NCI-H748 (cell line): ENCODE measurements at regions not wholly inside any gene's neighbourhood (a gene's known extent, or its start where the extent isn't known, plus 50 kb on each side); places are given as distances from the start of the nearest gene placed in this dataset.
"Not testable (repeated sequence)": the region's sequence is repeated elsewhere in the genome, so short reads cannot be mapped to it uniquely, and the experiment has no call there.

ENCODE experiments used
- DNase-seq: peaks from one replicate; lab custom pipeline; 2025; ENCODE audit not compliant: unreplicated experiment; lab: John Stamatoyannopoulos, UW

DNA sequence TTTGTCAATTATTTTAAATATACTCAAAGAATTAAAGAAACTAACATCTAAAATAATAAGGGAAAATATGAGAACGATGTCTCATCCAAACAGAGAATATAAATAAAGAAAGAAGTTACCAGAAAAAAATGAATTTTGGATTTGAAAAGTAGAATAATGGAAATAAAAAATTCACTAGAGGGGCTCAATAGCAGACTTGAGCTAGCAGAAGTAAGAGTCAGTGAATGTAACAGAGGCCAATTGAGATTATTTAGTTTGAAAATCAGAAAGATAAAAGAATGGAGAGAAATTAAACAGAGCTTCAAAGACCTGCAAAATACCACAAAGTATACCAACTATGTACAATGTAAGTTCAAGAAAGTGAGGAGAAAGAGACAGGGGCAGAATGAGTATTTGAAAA is 333.6 kb downstream of the GPD2 start:
- no peak for DNase-seq

DNA sequence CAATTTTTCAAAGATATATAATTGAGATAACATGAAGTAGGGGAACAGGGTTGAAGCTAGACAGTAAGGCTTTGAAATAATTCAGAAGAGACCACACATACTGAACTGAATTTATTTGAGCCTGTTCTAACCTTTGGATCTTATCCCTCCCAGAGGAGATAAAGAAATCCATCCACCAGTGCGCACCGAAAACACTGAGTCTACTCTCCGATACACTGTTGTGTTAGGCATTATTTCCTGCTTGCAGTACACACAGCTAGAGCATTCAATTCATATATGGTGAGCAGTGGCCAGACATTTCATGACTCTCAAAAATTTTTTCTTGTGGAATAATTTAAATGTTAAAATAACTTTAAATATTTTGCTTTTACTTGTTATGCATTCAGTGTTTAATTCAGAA is 342.7 kb downstream of the GPD2 start:
- DNase-seq: no peak

DNA sequence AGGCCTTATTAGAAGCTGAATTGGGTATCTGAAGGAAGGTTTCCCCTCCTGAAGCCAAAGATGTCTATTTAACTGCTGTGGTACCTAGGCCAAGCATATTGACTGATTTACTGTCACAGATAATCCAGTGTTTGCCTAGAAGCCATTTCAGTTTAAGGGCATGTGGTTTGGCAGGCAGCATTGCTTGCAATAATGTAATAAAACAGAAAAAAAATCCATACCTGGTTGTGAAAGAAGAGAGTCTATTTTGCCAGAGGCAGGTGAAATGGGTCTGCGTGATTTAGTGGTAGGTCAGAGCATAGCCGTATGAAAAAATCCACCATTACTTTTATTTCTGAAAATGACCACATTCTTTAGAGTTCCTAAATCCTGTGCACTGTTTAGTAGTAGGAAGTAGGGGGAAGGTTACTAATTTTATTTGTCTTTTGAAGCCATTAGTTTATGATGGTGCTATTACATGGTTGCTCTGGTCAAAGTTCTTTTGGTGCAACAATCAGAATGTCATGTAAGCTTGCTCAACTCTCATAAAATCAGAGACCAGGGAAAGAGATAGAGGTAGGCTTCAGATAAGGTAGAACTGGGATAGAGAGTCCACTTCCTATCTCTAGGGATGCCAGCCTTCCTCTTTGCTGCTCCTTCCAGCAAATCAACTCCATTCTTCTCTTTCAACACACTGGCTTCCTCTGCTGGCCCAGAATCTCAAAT is 343.4 kb downstream of the GPD2 start:
- DNase-seq: no peak

DNA sequence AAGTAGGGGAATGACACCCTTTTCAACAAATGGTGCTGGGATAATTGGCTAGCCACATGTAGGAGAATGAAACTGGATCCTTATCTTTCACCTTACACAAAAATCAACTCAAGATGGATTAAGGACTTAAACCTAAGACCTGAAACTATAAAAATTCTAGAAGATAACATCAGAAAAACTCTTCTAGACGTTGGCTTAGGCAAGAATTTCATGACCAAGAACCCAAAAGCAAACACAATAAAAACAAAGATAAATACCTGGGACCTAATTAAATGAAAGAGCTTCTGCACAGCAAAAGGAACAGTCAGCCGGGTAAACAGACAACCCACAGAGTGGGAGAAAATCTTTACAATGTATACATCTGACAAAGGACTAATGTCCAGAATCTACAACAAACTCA is 345.5 kb downstream of the GPD2 start:
- DNase-seq: not testable (repeated sequence)

DNA sequence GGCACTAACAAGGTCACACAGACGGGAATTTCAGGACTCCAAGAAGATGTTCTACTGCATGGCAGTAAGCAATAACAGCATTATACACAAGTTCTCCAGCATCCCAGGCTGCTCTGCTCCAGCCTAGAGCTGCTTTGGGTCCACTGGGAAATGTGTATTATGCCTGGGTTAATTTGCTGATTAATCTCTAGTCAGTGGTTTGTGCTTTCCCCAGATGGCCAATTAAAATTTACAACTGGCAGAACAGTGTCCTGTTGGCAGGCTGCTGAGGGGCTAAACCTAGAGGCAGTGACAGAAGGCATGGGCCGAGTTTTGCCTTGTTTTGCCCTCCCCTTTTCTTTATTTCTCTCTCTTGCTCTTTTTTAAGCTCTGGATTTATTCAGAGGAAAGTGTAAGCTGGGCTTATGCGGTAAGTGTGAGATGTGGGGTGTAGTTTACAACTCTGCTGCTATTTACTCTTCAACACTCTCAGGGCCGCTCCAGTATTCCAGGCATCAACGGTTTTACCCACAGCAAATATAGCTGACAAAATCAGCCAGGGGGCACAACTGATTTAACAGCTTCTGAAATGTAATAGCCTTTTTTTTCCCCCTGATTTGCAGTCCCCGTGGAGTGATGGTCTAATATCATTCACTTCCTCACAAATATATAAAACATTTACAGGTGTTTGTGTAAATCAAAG is 348.0 kb downstream of the GPD2 start:
- DNase-seq: peak; percentile 7

DNA sequence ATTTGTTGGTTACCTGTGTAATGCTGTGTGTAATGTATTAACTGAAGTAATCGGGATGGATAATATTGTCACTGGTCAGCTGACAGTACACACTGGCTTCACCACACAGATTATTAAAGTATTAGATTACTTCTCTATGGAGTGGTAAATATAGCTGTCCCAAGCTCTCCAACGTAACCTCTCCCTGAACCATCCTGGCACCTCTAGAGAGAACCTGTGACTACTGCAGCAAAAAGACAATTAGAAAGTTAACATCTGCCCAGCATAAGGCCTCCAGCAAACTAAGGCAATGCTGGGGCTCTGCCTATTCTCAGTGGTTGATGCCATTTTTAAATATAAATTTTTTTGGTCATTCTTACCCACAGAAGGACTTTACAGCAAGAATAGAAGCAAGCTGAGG is 351.3 kb downstream of the GPD2 start:
- no peak for DNase-seq

DNA sequence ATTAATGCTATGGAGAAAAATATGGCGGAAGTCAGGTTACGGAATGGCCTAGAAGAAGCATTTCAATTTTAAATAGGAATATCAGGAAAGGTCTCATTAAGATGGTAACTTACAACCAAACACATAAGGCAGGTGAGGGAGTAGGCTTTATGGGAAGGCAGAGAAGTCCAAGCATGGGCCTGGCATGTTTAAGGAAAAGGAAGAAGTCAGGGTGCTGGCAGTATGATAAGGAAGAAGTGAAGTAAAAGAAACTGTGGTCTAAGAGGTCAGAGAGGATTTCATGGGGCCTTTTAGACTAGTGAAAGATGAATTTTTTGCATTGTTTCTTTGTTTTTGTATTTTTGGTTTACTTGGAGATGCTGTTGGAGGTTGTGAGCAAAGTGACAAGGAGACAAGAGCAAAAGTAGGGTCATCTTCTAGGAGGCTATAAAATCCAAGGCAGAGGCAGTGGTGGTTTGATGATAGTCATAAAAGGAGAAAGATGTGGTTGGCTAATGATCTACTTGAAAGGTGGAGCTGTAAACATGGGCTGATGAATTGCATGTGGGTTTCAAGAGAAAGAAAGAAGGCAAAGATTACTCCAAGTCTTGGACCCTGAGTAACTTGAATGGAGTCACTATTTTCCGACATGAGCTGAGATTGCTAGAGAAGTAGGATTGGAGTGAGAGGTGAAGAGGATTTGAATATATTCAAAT is 354.3 kb downstream of the GPD2 start:
- no peak for DNase-seq

DNA sequence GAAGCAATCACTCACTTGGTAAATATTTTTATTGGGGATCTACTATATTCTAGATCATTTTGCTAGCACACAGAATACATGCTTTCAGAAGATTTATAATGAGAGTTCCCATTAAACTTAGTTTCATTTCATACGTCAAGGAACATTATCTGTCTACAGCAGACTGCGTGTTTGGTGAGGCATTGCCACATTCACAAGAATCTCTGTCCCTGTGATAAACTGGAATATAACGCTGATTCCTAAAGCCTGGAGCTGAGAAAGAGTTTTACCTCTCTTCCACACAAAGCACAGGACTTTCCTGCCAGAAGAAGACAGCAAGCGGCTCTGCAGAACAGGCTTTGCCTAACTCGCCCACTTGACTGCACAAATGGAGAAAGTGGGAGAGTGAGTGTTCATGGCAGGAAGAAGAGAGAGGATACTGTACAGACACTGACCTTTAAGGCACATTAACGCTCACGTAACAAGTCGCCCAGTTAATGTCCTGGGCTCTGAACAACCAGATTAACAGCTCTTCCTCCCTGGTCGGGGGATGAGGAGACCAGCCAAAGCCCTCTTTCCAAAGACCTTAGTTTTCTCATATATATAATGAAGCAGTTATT is 356.2 kb downstream of the GPD2 start:
- no peak for DNase-seq

DNA sequence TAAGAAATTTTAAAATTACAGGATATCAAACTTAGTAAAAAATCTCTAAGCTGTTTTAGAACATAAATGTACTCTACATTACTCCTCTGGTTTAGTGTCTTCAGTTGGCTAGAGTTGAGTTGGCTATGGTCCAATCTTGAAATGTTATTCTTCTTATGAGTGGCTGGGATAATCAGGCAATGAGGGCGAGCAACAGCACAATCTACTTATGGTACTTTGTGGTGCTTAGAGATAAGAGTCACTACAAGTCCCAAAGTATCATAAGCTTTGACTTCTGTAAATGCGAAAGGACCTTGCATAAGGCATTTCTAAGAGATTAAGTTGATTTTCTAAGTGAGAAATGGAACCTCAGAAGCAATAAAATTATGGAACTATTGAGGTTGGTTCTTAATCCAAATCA is 361.7 kb downstream of the GPD2 start:
- no peak for DNase-seq

DNA sequence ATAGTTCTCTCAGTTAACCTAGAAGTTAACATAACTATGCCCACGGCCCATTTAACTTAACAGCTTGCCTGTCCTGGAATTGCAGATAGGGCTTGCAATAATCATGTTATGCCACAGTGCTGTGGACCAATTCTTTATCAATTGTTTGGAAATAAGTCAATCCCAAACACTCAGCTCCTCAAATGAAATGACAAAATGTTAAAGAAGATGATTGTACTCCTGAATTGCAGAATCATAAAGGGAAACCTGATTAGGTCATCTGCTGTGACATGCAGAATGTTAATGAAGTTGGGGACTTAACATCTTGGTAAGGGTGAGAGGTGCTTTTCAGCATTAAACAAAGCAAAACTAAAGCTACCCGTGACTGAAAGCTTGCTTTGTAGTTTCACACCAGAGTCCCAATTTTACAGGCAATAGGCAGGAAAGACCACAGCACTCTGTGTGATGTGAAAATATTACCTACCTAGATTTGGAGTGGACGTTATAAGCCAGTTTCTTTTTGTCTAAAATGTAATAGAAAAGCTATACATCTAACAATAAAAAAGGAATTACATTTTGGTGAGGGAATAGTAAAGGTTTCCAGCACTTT is 364.0 kb downstream of the GPD2 start:
- DNase-seq: peak; percentile 47

DNA sequence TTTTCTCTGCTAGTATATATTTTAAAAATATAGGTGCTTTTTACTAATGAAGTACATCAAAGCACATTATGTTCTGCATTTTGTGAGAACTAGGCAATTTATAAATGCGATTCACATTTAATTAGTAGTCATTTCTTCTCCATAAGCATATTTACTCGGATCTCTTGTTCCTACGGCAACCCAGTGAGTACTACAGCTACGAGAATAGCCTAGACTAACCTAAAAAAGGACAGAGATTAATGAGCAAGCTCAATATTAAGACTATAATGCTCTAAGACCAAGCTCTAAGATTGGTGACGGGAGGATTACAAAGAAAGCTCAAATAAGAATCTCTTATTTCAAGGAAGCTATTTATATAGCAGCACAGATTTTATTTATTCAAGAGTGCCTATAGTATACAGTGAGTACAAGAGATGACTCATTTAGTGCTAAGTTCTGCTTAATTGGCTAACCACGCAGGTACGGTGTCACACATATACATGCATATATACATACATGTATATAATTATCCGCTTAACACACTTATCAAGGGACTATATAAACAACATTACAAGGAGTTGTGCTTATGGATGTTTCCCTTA is 364.7 kb downstream of the GPD2 start:
- DNase-seq: peak; percentile 72

DNA sequence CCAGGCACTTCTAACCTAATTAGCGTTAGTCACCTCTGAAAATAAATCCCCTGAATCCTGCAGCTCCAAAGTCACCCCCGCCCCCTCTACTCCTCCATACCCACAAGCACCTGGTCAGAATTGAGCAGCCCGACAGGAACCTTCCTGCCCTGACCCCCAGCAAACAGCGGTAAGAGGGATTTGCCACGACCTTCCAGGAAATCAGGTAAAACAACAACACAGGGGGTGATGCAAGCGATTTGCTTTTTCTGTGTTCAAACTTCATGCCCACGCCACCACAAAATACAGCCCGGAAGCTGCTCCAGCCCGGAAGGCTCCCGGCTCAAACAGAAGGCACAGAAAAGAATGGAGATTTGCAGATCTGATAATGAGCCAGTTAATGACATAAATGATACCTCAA is 367.1 kb downstream of the GPD2 start:
- peak; percentile 83 for DNase-seq

DNA sequence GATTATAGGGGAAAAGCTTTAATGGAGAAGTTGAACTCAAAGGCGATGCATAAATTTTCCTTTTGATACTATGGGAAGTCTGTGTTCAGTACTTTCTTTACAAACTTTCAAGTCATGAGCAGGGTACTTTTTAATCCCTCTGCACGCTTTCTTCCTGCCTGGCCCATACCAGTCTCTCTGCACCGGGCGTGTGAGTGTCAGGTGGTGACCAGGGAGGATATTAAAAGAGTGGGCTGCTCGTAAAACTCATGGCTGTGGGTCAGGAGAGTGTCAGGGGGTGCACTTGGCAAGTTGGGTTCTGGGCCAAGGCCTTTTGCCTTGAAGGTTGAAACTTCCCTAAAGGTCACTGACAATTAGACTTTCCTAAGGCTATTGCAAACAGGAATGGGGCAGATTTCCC is 367.8 kb downstream of the GPD2 start:
- DNase-seq: peak; percentile 33

DNA sequence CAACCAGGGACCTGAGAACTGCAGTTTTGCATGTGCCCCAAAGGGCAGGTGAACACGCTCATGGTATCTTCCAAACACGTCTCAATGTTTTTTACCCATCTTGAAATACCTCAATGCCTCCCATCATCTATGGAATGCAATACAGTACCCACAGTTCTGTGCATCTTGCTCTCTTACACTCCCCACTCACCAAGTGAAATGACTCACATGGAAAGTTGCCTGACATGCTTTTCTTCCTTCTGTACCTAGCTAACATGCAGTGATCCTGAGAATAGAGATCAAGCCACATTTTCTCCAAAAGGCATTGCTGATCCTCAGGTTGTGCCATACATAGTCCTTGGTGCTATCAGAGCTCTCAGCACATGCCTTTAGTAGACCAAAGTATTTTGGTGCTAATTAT is 373.9 kb downstream of the GPD2 start:
- DNase-seq: no peak

DNA sequence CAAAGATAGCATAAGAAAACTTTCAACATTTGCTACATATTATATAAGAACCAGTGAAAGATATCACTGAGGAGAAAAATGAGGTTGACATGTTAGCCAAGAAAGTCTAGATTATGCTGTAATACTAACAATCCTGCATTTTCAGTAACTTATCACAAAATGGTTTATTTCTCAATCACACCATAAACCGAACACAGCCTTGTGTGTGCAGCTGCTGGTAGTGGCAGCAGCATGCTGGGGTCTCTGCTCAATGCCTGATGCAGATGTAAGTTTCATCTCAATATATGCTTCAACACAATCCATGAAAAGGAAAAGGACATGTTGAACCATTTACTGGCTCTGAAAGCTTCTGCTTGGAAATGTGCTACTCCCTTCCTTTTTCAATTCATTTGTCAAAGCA is 376.3 kb downstream of the GPD2 start:
- DNase-seq: no peak

DNA sequence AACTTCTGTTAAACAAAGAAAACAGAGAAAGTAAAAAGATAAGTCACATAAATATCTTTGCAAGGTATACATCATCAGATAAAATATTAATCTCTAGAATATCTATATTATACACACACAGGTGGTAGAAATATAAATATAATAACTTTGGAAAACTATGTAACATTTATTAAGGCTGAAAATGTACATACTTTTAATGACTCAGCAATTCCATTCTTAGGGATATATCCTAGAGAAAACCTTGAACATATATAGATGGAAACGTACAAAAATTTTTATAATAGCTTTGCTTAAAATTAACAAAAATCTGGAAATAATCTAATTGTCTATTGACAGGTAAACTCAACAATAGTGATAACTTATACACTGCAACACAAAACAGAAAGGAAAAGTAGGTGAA is 381.3 kb downstream of the GPD2 start:
- DNase-seq: no peak

DNA sequence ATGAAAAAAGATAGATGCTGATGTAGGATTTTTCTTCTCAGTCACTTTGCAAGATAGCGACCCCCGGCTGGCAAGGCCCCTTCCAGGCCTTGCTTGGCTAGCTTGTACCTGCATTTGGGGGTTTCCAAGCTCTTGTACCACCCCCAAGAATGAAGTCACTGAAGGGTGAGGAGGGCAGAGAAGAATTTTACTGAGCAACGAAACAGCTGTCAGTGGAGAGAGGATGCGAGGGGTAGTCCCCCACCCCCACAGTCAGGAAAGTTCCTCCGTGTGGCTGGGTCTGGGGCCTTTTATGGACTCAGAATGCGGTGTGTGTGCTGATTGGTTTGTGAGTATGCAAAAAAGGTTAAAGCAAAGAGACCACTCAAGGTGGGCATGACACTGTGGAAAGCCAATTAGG is 382.0 kb downstream of the GPD2 start:
- no peak for DNase-seq

DNA sequence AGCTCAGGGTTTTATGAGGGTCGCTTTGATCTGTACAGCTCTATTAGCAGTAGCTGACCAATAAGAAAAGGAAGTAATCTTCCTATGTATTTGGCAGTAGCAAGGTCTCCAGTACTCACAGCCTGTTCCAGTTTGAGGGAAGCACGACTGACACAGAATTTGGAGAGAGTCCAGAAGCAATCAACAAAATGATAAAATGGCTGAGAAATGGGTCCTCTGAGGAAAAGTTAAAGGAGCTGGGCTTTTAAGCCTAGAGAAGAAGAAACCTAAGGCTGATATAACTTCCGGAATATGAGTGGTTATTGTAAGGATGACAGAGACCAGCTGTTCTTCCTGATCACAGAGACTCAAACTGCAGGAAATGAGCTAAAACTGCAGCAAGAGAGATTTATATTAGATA is 382.8 kb downstream of the GPD2 start:
- no peak for DNase-seq

DNA sequence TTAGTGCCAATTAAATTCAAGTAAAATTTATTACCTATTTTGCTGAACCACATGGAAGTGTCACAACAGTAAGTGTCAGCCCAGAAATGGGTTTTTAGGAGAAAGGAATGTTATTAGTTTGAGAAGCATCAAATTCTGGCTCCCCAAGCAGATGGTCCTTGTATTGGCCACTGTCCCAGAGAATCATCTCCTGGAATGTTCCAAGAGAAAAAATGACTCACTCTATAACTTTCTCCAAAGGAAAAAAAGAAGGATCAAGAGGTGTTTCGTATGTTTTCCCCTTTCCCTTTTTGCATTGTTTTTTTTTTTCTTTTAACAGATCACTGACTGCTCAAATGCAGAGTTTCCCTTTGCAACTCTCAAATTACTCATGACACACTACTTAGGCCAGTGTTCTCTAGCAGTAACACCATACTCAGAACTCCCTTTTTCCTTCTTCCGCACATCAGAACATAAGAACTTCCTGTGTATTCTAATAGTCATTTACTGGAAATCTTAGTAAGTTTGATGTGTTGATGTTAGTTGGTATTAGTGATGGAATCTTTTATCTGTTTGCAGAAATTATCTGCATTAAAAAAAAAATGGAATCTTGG is 390.3 kb downstream of the GPD2 start:
- no peak for DNase-seq

DNA sequence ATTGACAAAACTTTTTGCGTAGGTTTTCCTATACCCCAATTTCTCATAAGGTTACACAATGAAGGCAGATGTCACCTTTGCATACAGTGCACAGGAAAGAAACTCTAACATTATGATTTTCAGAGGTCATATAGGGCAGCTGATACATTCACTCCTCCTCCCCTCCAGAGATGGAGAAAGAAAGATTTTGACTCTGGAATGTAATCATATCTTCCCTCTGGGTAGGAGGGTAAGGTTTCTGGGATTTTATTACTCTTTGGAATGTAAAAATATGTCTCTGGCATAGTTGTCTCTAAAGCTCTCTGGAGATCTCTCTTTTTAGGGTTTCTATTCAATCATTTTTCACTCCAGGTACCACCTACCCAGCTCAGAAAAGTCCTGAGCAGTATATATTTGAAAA is 398.3 kb downstream of the GPD2 start:
- DNase-seq: no peak
